Activated CD4-positive, alpha-beta T cell treated with anti-CD3 and anti-CD28 coated beads, Interleukin-2, Interleukin-4, amounts not matched to agents 100 ng/mL and 50 ng/mL, durations not matched to agents 16 hours and 8 hours (primary cell): ENCODE measurements at regions not wholly inside any gene's neighbourhood (a gene's known extent, or its start where the extent isn't known, plus 50 kb on each side); places are given as distances from the start of the nearest gene placed in this dataset.

Experiments
- DNase-seq: peaks from one replicate; pipeline ENCODE4 v3.0.0-alpha.2; 2020; ENCODE audit warnings: low spot score

GRCh38 chr3:89762405-89762804 lies 655.0 kb downstream of the EPHA3 start:
- DNase-seq, result no peak

DNA sequence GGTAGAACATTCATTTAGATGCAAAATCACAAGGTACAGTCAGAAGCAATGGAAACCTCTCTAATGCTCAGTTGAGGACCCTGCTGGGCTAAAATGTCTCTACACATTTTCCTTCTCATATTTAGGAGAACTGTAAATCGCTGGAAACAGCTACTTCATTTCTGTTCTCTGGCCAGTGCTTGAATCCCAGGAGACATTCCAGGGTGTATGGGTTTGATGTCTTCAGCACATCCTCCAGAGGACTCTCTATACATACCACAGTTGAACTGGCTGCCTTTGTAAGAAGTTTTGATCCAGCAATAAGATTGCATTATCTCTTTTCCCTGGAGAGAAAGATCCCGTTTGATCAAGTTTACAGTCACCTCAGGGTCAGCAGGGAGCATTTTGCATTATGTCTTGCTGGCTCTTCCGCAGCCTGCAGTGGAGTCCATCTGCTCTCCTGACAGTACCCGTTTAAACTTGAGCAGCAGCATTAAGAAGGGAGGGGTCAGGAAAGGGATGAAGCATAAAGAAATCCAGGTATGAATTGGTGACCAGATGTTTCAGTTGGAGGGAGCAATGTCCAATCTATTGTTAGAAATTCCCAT lies 676.0 kb downstream of the EPHA3 start:
- DNase-seq, result no peak

DNA sequence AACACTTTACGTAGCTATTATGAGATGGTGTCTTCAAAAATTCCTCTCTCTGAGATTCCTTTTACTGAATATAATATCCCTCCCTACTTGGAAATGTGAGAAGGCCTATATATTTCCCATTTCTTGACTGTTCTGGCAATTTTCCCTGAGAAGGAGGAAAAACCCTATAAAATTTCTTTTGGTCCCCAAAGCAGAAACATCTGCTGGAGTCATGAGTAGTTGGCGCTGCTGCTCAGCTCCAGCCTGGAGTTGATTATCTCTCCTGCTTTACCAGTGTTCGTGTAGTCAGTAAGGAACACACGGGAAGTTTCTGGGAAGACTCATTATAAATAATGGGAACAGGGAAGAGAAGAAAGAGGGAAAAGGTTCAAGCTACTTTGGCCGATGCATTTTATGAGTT lies 680.1 kb downstream of the EPHA3 start:
- no peak for DNase-seq

DNA sequence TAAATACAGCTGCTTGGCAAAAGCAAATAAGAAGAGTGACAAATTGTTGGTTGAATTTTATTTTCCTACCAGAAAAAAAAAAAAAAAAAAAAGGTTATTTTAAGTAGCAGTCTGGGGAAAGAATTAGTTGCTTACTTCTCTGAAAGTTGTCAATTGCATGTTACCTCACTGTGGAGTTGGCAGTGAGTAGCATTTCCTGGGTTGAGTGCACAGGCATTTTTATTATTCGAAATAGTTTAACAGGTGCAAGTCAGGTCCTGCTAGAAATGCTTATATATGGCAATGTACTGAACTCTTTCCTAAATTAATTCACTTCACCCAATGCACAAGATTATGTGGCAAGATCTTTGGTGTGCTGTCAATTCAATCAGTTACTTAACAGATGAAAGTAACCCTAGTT lies 680.6 kb downstream of the EPHA3 start:
- no peak for DNase-seq

DNA sequence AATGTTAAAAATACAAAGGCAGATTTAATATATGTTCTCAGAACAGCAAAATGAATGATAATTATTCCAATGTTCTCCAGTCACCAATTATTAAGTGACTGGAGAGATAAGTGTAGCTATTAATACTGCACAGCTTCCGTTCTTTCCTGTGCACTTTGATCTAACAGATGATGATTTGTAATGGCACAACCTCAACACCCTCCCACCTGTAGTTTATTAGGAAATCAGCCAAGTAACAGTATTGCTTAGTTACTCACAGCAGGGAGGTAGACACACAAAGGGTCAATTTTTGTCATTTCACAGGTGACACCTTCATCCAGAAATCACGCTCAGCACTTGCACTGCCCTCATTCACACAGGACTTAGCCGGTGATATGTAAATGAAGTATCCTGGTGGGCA lies 688.1 kb downstream of the EPHA3 start:
- DNase-seq, result no peak

- DNase-seq, result no peak
Observed at GRCh38 chr3:89802881-89803280, 695.5 kb downstream of the EPHA3 start.

GRCh38 chr3:89803711-89804110 lies 696.3 kb downstream of the EPHA3 start:
- no peak for DNase-seq

- DNase-seq, result no peak
Observed at GRCh38 chr3:89806166-89806565, 698.7 kb downstream of the EPHA3 start.

DNA sequence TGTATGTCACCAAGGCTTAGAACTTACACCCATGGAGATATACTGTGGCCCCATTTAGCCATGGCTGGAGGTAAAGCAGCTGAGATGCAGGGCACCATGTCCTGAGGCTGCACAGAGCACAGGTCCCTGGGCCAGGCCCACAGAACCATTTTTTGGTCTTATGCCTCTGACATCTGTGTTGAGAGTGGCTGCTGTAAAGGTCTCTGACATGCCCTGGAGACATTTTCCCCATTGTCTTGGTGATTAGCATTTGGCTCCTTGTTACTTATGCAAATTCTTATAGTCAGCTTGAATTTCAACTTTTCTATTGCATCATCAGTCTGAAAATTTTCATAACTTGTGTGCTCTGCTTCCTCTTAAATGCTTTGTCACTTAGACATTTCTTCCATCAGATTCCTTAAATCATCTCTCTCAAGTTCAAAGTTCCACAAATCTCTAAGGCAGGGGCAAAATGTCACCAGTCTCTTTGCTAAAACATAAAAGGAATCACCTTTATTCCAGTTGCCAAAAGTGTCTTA lies 701.3 kb downstream of the EPHA3 start:
- no peak for DNase-seq

DNA sequence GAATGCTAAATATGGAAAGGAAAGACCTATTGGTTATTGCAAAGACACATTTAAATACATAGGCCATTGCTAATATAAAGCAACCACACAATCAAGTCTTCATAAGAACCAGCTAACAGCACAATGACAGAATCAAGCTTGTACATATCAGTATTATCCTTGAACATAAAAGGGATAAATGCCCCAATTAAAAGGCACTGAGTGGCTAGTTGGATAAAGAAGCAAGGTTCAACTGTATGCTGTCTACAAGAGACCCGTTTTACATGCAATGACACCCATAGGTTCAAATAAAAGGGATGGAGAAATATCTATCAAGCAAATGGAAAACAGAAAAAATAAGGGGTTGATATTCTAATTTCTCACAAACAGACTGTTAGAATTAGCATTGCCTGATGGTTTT lies 706.1 kb downstream of the EPHA3 start:
- DNase-seq, result no peak

- DNase-seq, result no peak
Observed at GRCh38 chr3:89841041-89841440, 733.6 kb downstream of the EPHA3 start.

DNA sequence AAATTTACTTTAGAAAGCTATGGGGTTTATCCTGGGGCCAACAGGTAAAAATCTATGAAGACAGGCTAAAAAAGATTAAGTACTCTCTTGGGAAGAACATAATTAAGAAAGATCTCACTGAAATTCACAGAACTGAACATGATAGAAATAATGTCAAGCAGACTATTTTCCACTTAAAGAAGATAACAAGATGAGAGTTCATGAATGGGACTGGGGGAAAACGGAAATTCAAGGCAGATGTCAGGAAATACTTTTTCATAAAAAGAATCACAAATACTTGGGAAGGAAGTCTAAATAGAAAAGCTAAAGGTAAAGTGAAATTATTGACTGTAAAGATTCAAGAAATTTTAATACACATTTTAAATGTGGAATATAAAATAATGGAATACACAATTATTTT lies 737.6 kb downstream of the EPHA3 start:
- no peak for DNase-seq

DNA sequence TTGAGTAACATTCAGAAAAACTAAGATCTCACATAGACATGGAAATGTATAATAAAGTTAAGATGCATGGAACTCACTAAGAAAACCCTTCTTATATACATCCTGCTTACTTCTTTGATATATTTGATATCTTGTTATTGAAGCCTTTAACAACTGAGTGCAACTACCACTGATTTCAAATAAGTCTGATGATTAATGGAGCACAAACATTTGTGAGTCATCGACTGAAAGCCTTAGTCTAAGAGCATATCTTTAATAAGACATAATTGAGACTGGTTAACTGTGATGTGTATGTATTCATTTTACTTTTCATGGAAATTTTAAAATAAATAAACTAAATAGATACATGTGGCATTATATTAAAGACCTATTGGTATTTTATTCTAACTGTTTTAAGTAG lies 740.5 kb downstream of the EPHA3 start:
- DNase-seq, result no peak

- DNase-seq, result no peak
Observed at GRCh38 chr3:89851974-89852621, 744.7 kb downstream of the EPHA3 start.

GRCh38 chr3:89859757-89860156 lies 752.3 kb downstream of the EPHA3 start:
- DNase-seq, result no peak

DNA sequence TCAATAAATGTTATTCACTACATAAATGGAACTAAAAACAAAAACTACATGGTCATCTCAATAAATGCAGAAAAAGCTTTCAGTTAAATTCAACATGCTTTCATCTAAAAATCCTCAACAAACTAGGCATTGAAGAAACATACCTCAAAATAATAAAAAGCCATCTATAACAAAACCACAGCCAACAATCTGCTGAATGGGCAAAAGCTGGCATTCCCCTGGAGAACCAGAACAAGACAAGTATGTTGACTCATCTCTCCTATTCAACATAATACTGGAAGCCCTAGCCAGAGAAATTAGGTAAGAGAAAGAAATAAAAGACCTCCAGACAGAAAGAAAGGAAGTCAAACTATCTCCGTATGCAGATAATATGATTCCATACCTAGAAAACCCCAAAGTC lies 759.9 kb downstream of the EPHA3 start:
- no peak for DNase-seq

DNA sequence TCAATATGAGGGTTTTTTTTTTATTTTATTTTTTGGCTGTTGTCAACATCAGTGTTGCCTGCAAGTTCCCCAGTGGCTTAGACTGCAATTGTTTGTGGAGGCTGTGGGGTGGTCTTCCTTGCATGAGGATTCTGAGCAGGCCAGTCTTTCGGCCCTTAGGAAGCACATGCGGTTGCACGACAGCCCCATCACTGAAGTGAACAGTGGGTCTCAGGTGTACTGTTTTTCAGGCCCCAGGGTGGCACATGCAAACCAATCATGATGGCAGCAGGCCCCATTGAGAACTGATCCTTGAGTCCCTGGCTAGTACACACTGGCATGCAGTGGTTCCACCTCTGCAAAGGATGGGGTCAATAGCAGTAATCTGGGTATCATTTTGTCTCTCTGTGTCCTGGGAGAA lies 768.7 kb downstream of the EPHA3 start:
- DNase-seq, result no peak

GRCh38 chr3:89877230-89877629 lies 769.8 kb downstream of the EPHA3 start:
- no peak for DNase-seq

- no peak for DNase-seq
Observed at GRCh38 chr3:89889386-89889785, 782.0 kb downstream of the EPHA3 start.

GRCh38 chr3:89908711-89909213 lies 801.3 kb downstream of the EPHA3 start:
- no peak for DNase-seq

- no peak for DNase-seq
Observed at GRCh38 chr3:89912031-89912430, 804.6 kb downstream of the EPHA3 start.

- DNase-seq, result no peak
Observed at GRCh38 chr3:89923921-89924610, 816.6 kb downstream of the EPHA3 start.

GRCh38 chr3:89925976-89926375 lies 818.6 kb downstream of the EPHA3 start:
- no peak for DNase-seq
